CD1c-positive myeloid dendritic cell (primary cell): ENCODE measurements at regions not wholly inside any gene's neighbourhood (a gene's known extent, or its start where the extent isn't known, plus 50 kb on each side); places are given as distances from the start of the nearest gene placed in this dataset.
A peak's percentile ranks its signal among the peaks of the same experiment; 100 is the strongest.

ENCODE experiments used
- DNase-seq: peaks from one replicate; pipeline ENCODE4 v3.0.0-alpha.2; 2016; ENCODE audit errors: extremely low spot score

DNA sequence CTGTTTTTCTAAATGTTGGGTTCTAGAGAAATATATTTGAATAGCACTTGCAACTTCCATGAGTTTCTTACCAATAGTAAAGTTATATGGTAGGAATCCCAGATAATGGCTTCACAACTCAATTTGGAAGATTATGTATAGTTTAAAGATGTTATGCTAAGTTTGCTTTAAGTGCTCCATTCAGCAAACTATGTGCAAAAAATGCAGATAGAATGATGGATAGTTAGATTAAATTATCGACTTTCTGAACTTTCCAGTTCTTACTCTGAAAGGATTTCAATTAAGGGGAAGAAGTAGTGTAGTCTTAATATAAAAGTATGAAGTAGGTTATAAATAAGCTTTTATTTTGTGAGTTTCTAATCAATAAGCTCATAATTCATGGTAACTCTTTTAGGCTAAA, 60.7 kb upstream of the NFKB1 start:
- no peak for DNase-seq

DNA sequence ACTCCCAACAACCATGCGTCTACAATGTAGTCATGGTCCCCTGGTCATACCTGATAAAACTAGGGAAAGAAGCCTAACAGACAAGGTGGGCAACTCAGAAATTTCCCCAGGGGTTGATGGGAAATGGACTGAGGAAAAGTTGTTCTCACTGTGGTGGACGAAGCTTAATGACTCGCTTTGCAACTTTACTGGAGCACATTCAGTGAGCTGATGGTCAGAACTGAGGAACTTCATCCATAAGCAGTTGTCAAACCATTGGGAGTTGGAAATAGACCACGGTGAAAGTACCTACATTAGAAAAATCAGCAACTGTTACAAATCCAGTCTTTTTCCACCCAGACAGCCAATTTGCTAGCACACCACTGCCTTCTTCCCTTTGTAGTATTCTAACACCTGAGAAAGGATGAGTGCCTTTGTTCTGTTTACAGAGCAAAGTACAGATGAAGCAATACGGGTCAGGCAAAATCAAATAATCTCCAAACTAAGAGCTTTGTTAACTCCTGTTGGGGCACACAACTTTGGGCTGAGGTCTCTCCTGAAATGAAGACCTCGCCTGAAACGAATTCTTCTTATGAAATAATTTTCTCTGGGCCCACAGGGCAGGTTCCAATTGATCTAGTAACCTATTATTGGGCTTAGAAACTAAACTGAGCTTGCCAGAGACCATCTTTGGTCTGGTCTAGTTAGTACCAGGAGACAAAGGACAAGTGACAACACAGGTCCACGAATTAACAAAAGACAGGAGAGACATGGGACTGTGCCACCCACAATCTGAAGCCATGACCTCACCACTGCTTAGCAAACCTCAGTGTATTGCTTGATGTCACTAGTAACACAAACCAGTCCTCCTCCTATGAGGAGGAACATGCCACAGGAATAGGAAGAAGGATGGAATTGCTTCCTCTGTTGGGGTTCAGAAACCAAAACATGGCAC, 58.9 kb upstream of the NFKB1 start:
- DNase-seq: no peak

DNA sequence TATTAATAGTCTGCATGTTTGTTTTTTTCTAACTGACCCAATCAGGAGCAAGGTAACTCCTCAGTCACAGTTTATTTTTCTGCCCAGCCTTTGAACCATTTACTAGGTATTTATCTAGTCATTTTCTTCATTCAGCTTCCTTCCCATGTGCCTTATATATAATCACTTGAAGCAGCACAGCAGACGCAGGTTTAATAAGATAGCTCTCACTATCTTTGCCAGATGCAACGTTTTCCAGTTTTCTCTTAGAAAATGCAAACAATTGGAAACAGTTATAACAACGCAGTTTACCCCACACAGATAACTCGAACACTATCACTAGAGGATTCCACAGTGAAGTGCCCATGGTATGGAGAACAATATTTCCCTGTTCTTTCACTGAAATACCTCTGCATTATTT, 56.4 kb upstream of the NFKB1 start:
- DNase-seq: no peak

- DNase-seq: no peak
These were observed 55.9 kb upstream of the NFKB1 start for GRCh38 chr4:102445213-102445612.

GRCh38 chr4:102447413-102447812, 53.7 kb upstream of the NFKB1 start:
- DNase-seq: no peak

- DNase-seq: peak; percentile 80
These were observed 51.3 kb upstream of the NFKB1 start for GRCh38 chr4:102449751-102450352.

DNA sequence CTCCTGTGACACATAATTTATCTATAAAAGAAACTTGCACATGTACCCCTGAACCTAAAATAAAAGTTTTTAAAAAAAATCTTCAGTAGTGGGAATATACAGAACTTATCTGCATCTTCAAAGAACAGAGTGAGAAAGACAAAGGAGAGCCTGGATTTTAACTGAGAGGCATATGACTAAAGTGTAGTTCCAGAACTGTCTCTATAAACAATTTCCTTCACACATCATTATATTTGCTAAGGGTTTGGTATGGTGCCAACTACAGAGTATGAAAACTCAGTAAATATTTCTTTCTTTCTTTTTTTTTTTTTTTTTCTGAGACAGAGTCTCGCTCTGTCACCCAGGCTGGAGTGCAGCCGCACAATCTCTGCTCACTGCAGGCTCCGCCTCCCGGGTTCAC, 49.9 kb upstream of the NFKB1 start:
- no peak for DNase-seq
